Activated CD4-positive, alpha-beta T cell treated with anti-CD3 and anti-CD28 coated beads, Interleukin-2, amount 50 U/mL, for 48 hours (primary cell): ENCODE measurements at regions not wholly inside any gene's neighbourhood (a gene's known extent, or its start where the extent isn't known, plus 50 kb on each side); places are given as distances from the start of the nearest gene placed in this dataset.

Experiments
- DNase-seq, 2 experiments: peaks; one replicate each; pipeline ENCODE4 v3.0.0-alpha.2; 2020

GRCh38 chr10:21196822-21197395 is 299.8 kb upstream of the NEBL start:
- no peak for DNase-seq

GRCh38 chr10:21195252-21195651 is 298.1 kb upstream of the NEBL start:
- DNase-seq = no peak

- no peak for DNase-seq
Measured at GRCh38 chr10:21194510-21194993, 297.4 kb upstream of the NEBL start.

GRCh38 chr10:21193196-21193595 is 296.1 kb upstream of the NEBL start:
- DNase-seq = no peak

GRCh38 chr10:21191512-21191911 is 294.4 kb upstream of the NEBL start:
- no peak for DNase-seq

GRCh38 chr10:21184984-21185383 is 287.9 kb upstream of the NEBL start:
- DNase-seq = no peak

- DNase-seq = no peak
Measured at GRCh38 chr10:21184216-21184615, 287.1 kb upstream of the NEBL start.

- DNase-seq = no peak
Measured at GRCh38 chr10:21183025-21183424, 285.9 kb upstream of the NEBL start.

- DNase-seq = no peak
Measured at GRCh38 chr10:21181451-21181850, 284.3 kb upstream of the NEBL start.

- no peak for DNase-seq
Measured at GRCh38 chr10:21180604-21181003, 283.5 kb upstream of the NEBL start.

GRCh38 chr10:21176934-21177480 is 279.9 kb upstream of the NEBL start:
- no peak for DNase-seq

- no peak for DNase-seq
Measured at GRCh38 chr10:21175797-21176196, 278.7 kb upstream of the NEBL start.

- no peak for DNase-seq
Measured at GRCh38 chr10:21174715-21175495, 277.8 kb upstream of the NEBL start.

- DNase-seq = peak; percentile 36 to 43
Measured at GRCh38 chr10:21173802-21174714, 276.9 kb upstream of the NEBL start.

- DNase-seq = no peak
Measured at GRCh38 chr10:21172930-21173801, 276.1 kb upstream of the NEBL start.

- no peak for DNase-seq
Measured at GRCh38 chr10:21172542-21172929, 275.4 kb upstream of the NEBL start.

- DNase-seq = no peak
Measured at GRCh38 chr10:21171936-21172541, 274.9 kb upstream of the NEBL start.

GRCh38 chr10:21171197-21171935 is 274.3 kb upstream of the NEBL start:
- DNase-seq = no peak

- DNase-seq = no peak
Measured at GRCh38 chr10:21170216-21170615, 273.1 kb upstream of the NEBL start.

GRCh38 chr10:21169271-21169670 is 272.2 kb upstream of the NEBL start:
- DNase-seq = no peak
